Esophagus muscularis mucosa (tissue), 4 donors: ENCODE measurements at regions not wholly inside any gene's neighbourhood (a gene's known extent, or its start where the extent isn't known, plus 50 kb on each side); places are given as distances from the start of the nearest gene placed in this dataset.

ENCODE experiments used
- DNase-seq: peaks from one replicate; pipeline ENCODE4 v3.0.0-alpha.2; 2017; ENCODE audit errors: extremely low spot score
- H3K27ac ChIP-seq, 4 donors: fragments of 200-600 bp; sonication (generic); replicated peaks in 1 of 4; 1 replicate in 3 of 4; 2 replicates in 1 of 4; pipeline ENCODE4 v1.5.1; 2016 to 2019; ENCODE audit warnings: mild to moderate bottlenecking in 1 of 4
- H3K27me3 ChIP-seq, 4 donors: fragments of 200-600 bp; sonication (generic); one replicate each; pipeline versions ENCODE4 v1.5.1 to v1.6.0; 2016 to 2019
- H3K36me3 ChIP-seq, 4 donors: fragments of 200-600 bp; sonication (generic); one replicate each; pipeline ENCODE4 v1.5.1; 2016 to 2019
- H3K4me1 ChIP-seq, 4 donors: fragments of 200-600 bp; sonication (generic); one replicate each; pipeline ENCODE4 v1.5.1; 2016 to 2019
- H3K4me3 ChIP-seq, 4 donors: fragments of 200-600 bp; sonication (generic); 1 replicate in 2 of 4; 2 replicates in 2 of 4; pipeline ENCODE4 v1.5.1; 2016 to 2019; ENCODE audit warnings: mild to moderate bottlenecking in 4 of 4, moderate library complexity in 1 of 4
- H3K9me3 ChIP-seq, 4 donors: fragments of 200-600 bp; sonication (generic); 1 replicate in 3 of 4; 2 replicates in 1 of 4; pipeline ENCODE4 v1.5.1; 2016 to 2019
- CTCF ChIP-seq, 3 experiments: fragments of 200-600 bp in 2 of 3; fragments of 450-650 bp in 1 of 3; sonication (generic) in 2 of 3; IDR thresholded peaks; one replicate each; pipeline ENCODE4 v1.5.1; 2017 to 2019; ENCODE audit warnings: antibody characterized with exemption in 3 of 3, mild to moderate bottlenecking in 2 of 3, moderate library complexity in 1 of 3
- EP300 ChIP-seq: sonication (generic); formaldehyde crosslinking; IDR thresholded peaks from one replicate; pipeline ENCODE4 v1.6.1; 2017; ENCODE audit warnings: antibody characterized with exemption
- POLR2A ChIP-seq: fragments of 450-650 bp; IDR thresholded peaks from one replicate; pipeline ENCODE4 v1.6.1; 2017; ENCODE audit warnings: antibody characterized with exemption, moderate library complexity, mild to moderate bottlenecking, low read depth
- POLR2AphosphoS5 ChIP-seq, 2 donors: sonication (generic); formaldehyde crosslinking; IDR thresholded peaks; one replicate each; pipeline ENCODE4 v1.6.1; 2017; ENCODE audit warnings: antibody characterized with exemption in 2 of 2
- WGBS: methylation state at CpG from one replicate; pipeline ENCODE4 v1.1.5; 2018; 5-methylcytosine and 5-hydroxymethylcytosine counted together
- intact Hi-C: fragments of 100-400 bp; cut with DNase I; formaldehyde crosslinking; loops from one replicate; pipeline ENCODE4 v1.15.1; 2023

DNA sequence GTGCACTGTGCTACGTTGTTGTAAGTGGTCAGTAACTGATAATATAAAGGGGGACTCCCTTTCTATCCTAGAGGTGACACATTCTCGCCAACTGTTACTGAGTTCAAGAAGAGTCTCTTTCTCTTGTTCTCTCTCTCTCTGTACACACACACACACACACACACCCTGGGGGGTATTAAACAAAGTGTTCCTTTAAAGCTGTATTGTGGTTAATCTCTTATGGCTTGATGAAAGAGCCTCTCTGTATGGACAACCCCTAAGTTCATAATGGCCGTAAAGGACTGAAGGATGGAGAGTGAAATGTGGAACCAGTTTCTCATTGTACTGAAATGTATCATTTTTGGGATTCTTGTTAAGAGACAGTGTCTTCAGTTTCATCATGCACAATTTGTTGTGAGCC, 145.2 kb upstream of the BMPER start:
- Histone ChIP-seq H3K9me3 (no peaks in the 10 kb centered on the region), H3K4me1 (peaks cover 0 to 12% (median under 1%) of the 10 kb centered on the region in 4 donors), H3K4me3 (no peak overlapping the region), H3K27ac (no peak overlapping the region), H3K36me3 (no peaks in the 10 kb centered on the region), H3K27me3 (no peaks in the 10 kb centered on the region)
- intact Hi-C loops, result no loop called here
- WGBS, result 95% methylated on average over 3 of the region's 3 CpGs
- TF ChIP-seq POLR2A, result no peak
- TF ChIP-seq EP300, result no peak
- TF ChIP-seq CTCF (IDR thresholded peaks at IDR 0.05), result no peak
- no peak for DNase-seq

- TF ChIP-seq POLR2A (no peak), CTCF (IDR thresholded peaks at IDR 0.05) (no peak)
- intact Hi-C loops, result no loop called here
These were observed 144.5 kb upstream of the BMPER start for GRCh38 chr7:33760834-33761233.

GRCh38 chr7:33761449-33762080, 143.8 kb upstream of the BMPER start:
- intact Hi-C loops, result no loop called here
- DNase-seq, result no peak
- peaks cover 0 to 12% (median 3%) of the 10 kb centered on the region in 4 donors for H3K4me1 ChIP-seq
- no peaks in the 10 kb centered on the region for H3K27me3 ChIP-seq
- TF ChIP-seq POLR2AphosphoS5 (IDR thresholded peaks at IDR 0.05), result no peak
- TF ChIP-seq EP300, result no peak
- no peak for TF ChIP-seq POLR2A
- no peak for TF ChIP-seq CTCF (IDR thresholded peaks at IDR 0.05)
- no peaks in the 10 kb centered on the region for H3K9me3 ChIP-seq
- H3K36me3 ChIP-seq, result no peaks in the 10 kb centered on the region
- H3K27ac ChIP-seq, result no peak overlapping the region
- no peak overlapping the region for H3K4me3 ChIP-seq
- WGBS, result 92% methylated on average over 6 of the region's 7 CpGs

More at GRCh38 chr7:33760834-33761233, 144.5 kb upstream of the BMPER start:
- H3K36me3 ChIP-seq, result no peaks in the 10 kb centered on the region
- WGBS, result 84% methylated on average over 3 of the region's 3 CpGs
- no peak overlapping the region for H3K27ac ChIP-seq
- no peak overlapping the region for H3K4me3 ChIP-seq
- peaks cover 0 to 12% (median 2%) of the 10 kb centered on the region in 4 donors for H3K4me1 ChIP-seq
- no peaks in the 10 kb centered on the region for H3K9me3 ChIP-seq
- H3K27me3 ChIP-seq, result no peaks in the 10 kb centered on the region
- no peak for DNase-seq

- Histone ChIP-seq H3K9me3 (no peaks in the 10 kb centered on the region), H3K4me1 (peaks cover 0 to 7% (median 3%) of the 10 kb centered on the region in 4 donors), H3K36me3 (no peaks in the 10 kb centered on the region), H3K27ac (no peak overlapping the region), H3K27me3 (no peaks in the 10 kb centered on the region), H3K4me3 (no peak overlapping the region)
- DNase-seq, result no peak
- WGBS, result 94% methylated on average over 6 of the region's 6 CpGs
- intact Hi-C loops, result no loop called here
- TF ChIP-seq POLR2A, result no peak
- TF ChIP-seq EP300, result no peak
- TF ChIP-seq CTCF (IDR thresholded peaks at IDR 0.05), result no peak
- TF ChIP-seq POLR2AphosphoS5 (IDR thresholded peaks at IDR 0.05), result no peak
These were observed 143.0 kb upstream of the BMPER start for GRCh38 chr7:33762151-33762910.
